Liver (tissue), 8 donors: ENCODE measurements at regions not wholly inside any gene's neighbourhood (a gene's known extent, or its start where the extent isn't known, plus 50 kb on each side); places are given as distances from the start of the nearest gene placed in this dataset.

Experiments
- DNase-seq: peaks from one replicate; pipeline ENCODE4 v3.0.0-alpha.2; 2017; ENCODE audit warnings: low spot score
- H3K27ac ChIP-seq, 2 donors: one replicate each; pipeline ENCODE4 v1.7.0; 2013; ENCODE audit warnings: inconsistent platforms in 2 of 2, low read length in 2 of 2, control low read depth in 1 of 2, low read depth in 1 of 2, mild to moderate bottlenecking in 1 of 2
- H3K27me3 ChIP-seq, 4 donors: one replicate each; pipeline versions ENCODE4 v1.6.1 to v1.7.0; 2013; ENCODE audit warnings: low read length in 3 of 4, inconsistent platforms in 1 of 4, mild to moderate bottlenecking in 1 of 4, moderate library complexity in 1 of 4; ENCODE audit not compliant: control insufficient read depth in 4 of 4, insufficient read depth in 4 of 4
- H3K36me3 ChIP-seq, 4 donors: one replicate each; pipeline versions ENCODE4 v1.6.1 to v1.7.0; 2013; ENCODE audit warnings: low read length in 3 of 4, mild to moderate bottlenecking in 3 of 4, low read depth in 1 of 4, moderate library complexity in 1 of 4; ENCODE audit not compliant: control insufficient read depth in 4 of 4, insufficient read depth in 3 of 4
- H3K4me1 ChIP-seq, 4 donors: one replicate each; pipeline versions ENCODE4 v1.6.1 to v1.7.0; 2013; ENCODE audit warnings: low read length in 3 of 4, mild to moderate bottlenecking in 3 of 4, moderate library complexity in 1 of 4; ENCODE audit not compliant: control insufficient read depth in 4 of 4, insufficient read depth in 4 of 4
- H3K4me3 ChIP-seq, 3 donors: one replicate each; pipeline versions ENCODE4 v1.6.1 to v1.7.0; 2013; ENCODE audit warnings: low read length in 3 of 3, control low read depth in 1 of 3, low read depth in 1 of 3, mild to moderate bottlenecking in 1 of 3
- H3K9ac ChIP-seq, 2 donors: one replicate each; pipeline ENCODE4 v1.7.0; 2013; ENCODE audit warnings: low read length in 2 of 2, mild to moderate bottlenecking in 2 of 2, moderate library complexity in 2 of 2, control low read depth in 1 of 2, low read depth in 1 of 2
- H3K9me3 ChIP-seq, 4 donors: one replicate each; pipeline versions ENCODE4 v1.6.1 to v1.7.0; 2013; ENCODE audit warnings: low read length in 3 of 4; ENCODE audit not compliant: control insufficient read depth in 4 of 4
- ATF3 ChIP-seq: IDR thresholded peaks from 2 replicates; pipeline ENCODE4 v1.6.1; 2016; ENCODE audit warnings: antibody characterized with exemption
- CTCF ChIP-seq: fragments of 150-350 bp; IDR thresholded peaks from 2 replicates; pipeline ENCODE4 v1.5.1; 2017; ENCODE audit warnings: improper control_type of control experiment, low read depth, low read length; ENCODE audit not compliant: missing input control
- EGR1 ChIP-seq, 2 donors: IDR thresholded peaks; 2 replicates each; pipeline ENCODE4 v1.6.1; 2016 to 2018; ENCODE audit warnings: antibody characterized with exemption in 2 of 2, low read depth in 2 of 2
- FOXA1 ChIP-seq: IDR thresholded peaks from 2 replicates; pipeline ENCODE4 v1.6.1; 2016; ENCODE audit warnings: antibody characterized with exemption
- GABPA ChIP-seq, 2 donors: IDR thresholded peaks in 1 of 2; conservative IDR thresholded peaks in 1 of 2; 2 replicates each; pipeline ENCODE4 v1.6.1; 2016; ENCODE audit warnings: antibody characterized with exemption in 2 of 2, mild to moderate bottlenecking in 1 of 2, moderate library complexity in 1 of 2
- HNF4A ChIP-seq, 2 donors: conservative IDR thresholded peaks; 2 replicates each; pipeline ENCODE4 v1.6.1; 2016; ENCODE audit warnings: antibody characterized with exemption in 2 of 2, mild to moderate bottlenecking in 2 of 2
- HNF4G ChIP-seq: IDR thresholded peaks from 2 replicates; pipeline ENCODE4 v1.6.1; 2016; ENCODE audit warnings: antibody characterized with exemption
- JUND ChIP-seq, 2 donors: IDR thresholded peaks; 2 replicates each; pipeline ENCODE4 v1.6.1; 2016; ENCODE audit warnings: antibody characterized with exemption in 2 of 2
- NR2F2 ChIP-seq: IDR thresholded peaks from 2 replicates; pipeline ENCODE4 v1.6.1; 2016; ENCODE audit warnings: antibody characterized with exemption
- RAD21 ChIP-seq, 2 donors: IDR thresholded peaks; 2 replicates each; pipeline ENCODE4 v1.6.1; 2016; ENCODE audit warnings: antibody characterized with exemption in 2 of 2, mild to moderate bottlenecking in 2 of 2
- REST ChIP-seq: IDR thresholded peaks from 2 replicates; pipeline ENCODE4 v1.6.1; 2016; ENCODE audit warnings: antibody characterized with exemption, mild to moderate bottlenecking
- RXRA ChIP-seq, 2 donors: IDR thresholded peaks; 2 replicates each; pipeline ENCODE4 v1.6.1; 2017 to 2018; ENCODE audit warnings: antibody characterized with exemption in 2 of 2, mild to moderate bottlenecking in 1 of 2
- TAF1 ChIP-seq: conservative IDR thresholded peaks from 2 replicates; pipeline ENCODE4 v1.6.1; 2016; ENCODE audit warnings: antibody characterized with exemption, mild to moderate bottlenecking
- ZBTB33 ChIP-seq: IDR thresholded peaks from 2 replicates; pipeline ENCODE4 v1.6.1; 2016; ENCODE audit warnings: antibody characterized with exemption
- WGBS: extraction: QIAGEN DNeasy Blood & Tissue Kit; methylation state at CpG from one replicate; pipeline ENCODE4 v1.1.7; 2013; 5-methylcytosine and 5-hydroxymethylcytosine counted together
- donor health status: healthy.
- donor health status: healthy.
- donor health status: healthy.
- donor health status: healthy.
- donor health status: healthy.

- TF ChIP-seq ZBTB33: no peak
Observed at GRCh38 chr2:66070721-66071602, 364.0 kb upstream of the MEIS1 start (continued).

GRCh38 chr2:66069937-66070720 lies 364.8 kb upstream of the MEIS1 start:
- no peaks in the 10 kb centered on the region for H3K4me1 ChIP-seq
- no peaks in the 10 kb centered on the region for H3K36me3 ChIP-seq
- TF ChIP-seq RAD21 (IDR thresholded peaks at IDR 0.05) (no peak), ZBTB33 (no peak), HNF4G (no peak), ATF3 (no peak), NR2F2 (no peak), HNF4A (conservative IDR thresholded peaks at IDR 0.05) (no peak), EGR1 (IDR thresholded peaks at IDR 0.05; ENCODE audit: low read depth in 2 of 2) (no peak), TAF1 (no peak), RXRA (IDR thresholded peaks at IDR 0.05) (no peak), JUND (IDR thresholded peaks at IDR 0.05) (no peak), FOXA1 (no peak), CTCF (no peak), REST (no peak), GABPA (IDR thresholded peaks at IDR 0.05 in 1 of 2, conservative IDR thresholded peaks at IDR 0.05 in 1 of 2) (no peak)
- no peak overlapping the region for H3K4me3 ChIP-seq
- no peak overlapping the region for H3K9ac ChIP-seq
- WGBS: 94% methylated on average over 2 of the region's 2 CpGs
- H3K27me3 ChIP-seq: no peaks in the 10 kb centered on the region
- no peak overlapping the region for H3K27ac ChIP-seq
- no peak for DNase-seq
- H3K9me3 ChIP-seq: no peaks in the 10 kb centered on the region
